HCT116 (cell line): ENCODE measurements at regions not wholly inside any gene's neighbourhood (a gene's known extent, or its start where the extent isn't known, plus 50 kb on each side); places are given as distances from the start of the nearest gene placed in this dataset.

Experiments
- ATAC-seq: fragments of 200-7000 bp; cut with Tn5 transposase; 2 replicates; pipeline ENCODE4 v1.9.1; 2020; ENCODE audit warnings: mild to moderate bottlenecking, moderate library complexity
- BruUV-seq: library from RNA; stranded (reverse); fragments of 400-500 nt; replicated peaks from 2 replicates; lab custom pipeline; 2021; lab: Mats Ljungman, UMichigan
- CTCF ChIA-PET: fragments of 300-600 bp; sonication (Branson Sonifier 250); formaldehyde crosslinking; loops from one replicate; lab custom pipeline; 2021; ENCODE audit warnings: antibody characterized with exemption; lab: Charles Lee
- POLR2A ChIA-PET: fragments of 300-600, 350-600 bp; sonication (Branson Sonifier 250); formaldehyde crosslinking; loops from one replicate; lab custom pipeline; 2021; ENCODE audit warnings: antibody characterized with exemption; lab: Charles Lee
- RAD21 ChIA-PET, 2 experiments: fragments of 300-600 bp; sonication (Branson Sonifier 250); formaldehyde crosslinking; loops; one replicate each; lab custom pipeline; 2023; ENCODE audit warnings: low total read pairs in 2 of 2; ENCODE audit not compliant: uncharacterized antibody in 2 of 2, unreplicated experiment in 2 of 2, low non-redundant PET in 1 of 2; lab: Charles Lee
- DNase-seq: peaks from one replicate; pipeline ENCODE4 v3.0.0-alpha.2; 2010; ENCODE audit warnings: low read depth, low spot score
- H2AFZ ChIP-seq: fragments of 200-600 bp; shearing (Covaris generic), sonication (generic); 2 replicates; pipeline ENCODE4 v1.6.1; 2017; ENCODE audit warnings: low read depth, mixed run types, mixed read lengths, antibody characterized with exemption, low read length; ENCODE audit not compliant: poor library complexity, severe bottlenecking
- H3K27ac ChIP-seq: 2 replicates; pipeline ENCODE4 v1.5.1; 2012; ENCODE audit warnings: low read depth, low read length
- H3K27me3 ChIP-seq: fragments of 200-600 bp; sonication (generic); 2 replicates; pipeline ENCODE4 v1.6.1; 2016; ENCODE audit warnings: mixed run types, low read length, mixed read lengths; ENCODE audit not compliant: insufficient read depth
- H3K36me3 ChIP-seq, 2 experiments: fragments of 200-500 bp in 1 of 2; fragments of 200-600 bp in 1 of 2; sonication (Bioruptor generic) in 1 of 2; sonication (generic) in 1 of 2; 2 replicates each; pipeline versions ENCODE4 v1.5.1 to v1.6.1; 2014 to 2016; ENCODE audit warnings: low read length in 2 of 2, inconsistent platforms in 1 of 2, mixed read lengths in 1 of 2, mixed run types in 1 of 2; ENCODE audit not compliant: insufficient read depth in 2 of 2, control insufficient read depth in 1 of 2
- H3K4me1 ChIP-seq, 2 experiments: fragments of 200-600 bp in 1 of 2; sonication (generic) in 1 of 2; 2 replicates each; pipeline versions ENCODE4 v1.5.1 to v1.6.1; 2012 to 2017; ENCODE audit warnings: low read length in 2 of 2, inconsistent platforms in 1 of 2, mild to moderate bottlenecking in 1 of 2, mixed read lengths in 1 of 2, mixed run types in 1 of 2, moderate library complexity in 1 of 2; ENCODE audit not compliant: insufficient read depth in 2 of 2, control insufficient read depth in 1 of 2
- H3K4me2 ChIP-seq: fragments of 200-600 bp; sonication (generic); 2 replicates; pipeline ENCODE4 v1.6.1; 2017; ENCODE audit warnings: mixed run types, low read length, mixed read lengths
- H3K4me3 ChIP-seq, 2 experiments: fragments of 200-600 bp in 1 of 2; sonication (generic) in 1 of 2; replicated peaks in 1 of 2; 2 replicates each; pipeline ENCODE4 v1.5.1; 2011 to 2016; ENCODE audit warnings: low read length in 2 of 2, control low read depth in 1 of 2, low read depth in 1 of 2, mild to moderate bottlenecking in 1 of 2, mixed read lengths in 1 of 2, mixed run types in 1 of 2
- H3K79me2 ChIP-seq: fragments of 200-600 bp; sonication (generic); 2 replicates; pipeline ENCODE4 v1.6.1; 2017; ENCODE audit warnings: mild to moderate bottlenecking, mixed run types, low read length, moderate library complexity, mixed read lengths; ENCODE audit not compliant: insufficient read depth
- H3K9ac ChIP-seq: fragments of 200-600 bp; sonication (generic); 2 replicates; pipeline ENCODE4 v1.6.1; 2016; ENCODE audit warnings: low read length, mixed read lengths
- H3K9me2 ChIP-seq: fragments of 200-600 bp; sonication (generic), shearing (Covaris generic); 2 replicates; pipeline ENCODE4 v1.6.1; 2017; ENCODE audit warnings: mixed run types, mild to moderate bottlenecking, moderate library complexity; ENCODE audit not compliant: insufficient read depth
- H3K9me3 ChIP-seq, 2 experiments: fragments of 200-500 bp in 1 of 2; fragments of 200-600 bp in 1 of 2; sonication (Bioruptor generic) in 1 of 2; sonication (generic) in 1 of 2; 2 replicates each; pipeline ENCODE4 v1.6.1; 2014 to 2017; ENCODE audit warnings: low read length in 2 of 2, mixed read lengths in 2 of 2, inconsistent platforms in 1 of 2, low read depth in 1 of 2, mild to moderate bottlenecking in 1 of 2, mixed run types in 1 of 2, moderate library complexity in 1 of 2; ENCODE audit not compliant: control insufficient read depth in 1 of 2, insufficient read depth in 1 of 2
- H4K20me1 ChIP-seq: fragments of 200-600 bp; sonication (generic), shearing (Covaris generic); 2 replicates; pipeline ENCODE4 v1.6.1; 2017; ENCODE audit warnings: mixed run types, mild to moderate bottlenecking, moderate library complexity; ENCODE audit not compliant: insufficient read depth
- ATF3 ChIP-seq: IDR thresholded peaks from 2 replicates; pipeline ENCODE4 v1.6.1; 2012
- CBX3 ChIP-seq: IDR thresholded peaks from 2 replicates; pipeline ENCODE4 v1.6.1; 2012; ENCODE audit warnings: low read depth
- ELF1 ChIP-seq: IDR thresholded peaks from 2 replicates; pipeline ENCODE4 v1.6.1; 2012; ENCODE audit warnings: low read depth, borderline replicate concordance
- EZH2 ChIP-seq: fragments of 200-600 bp; sonication (generic); IDR thresholded peaks from 2 replicates; pipeline ENCODE4 v1.6.1; 2017; ENCODE audit warnings: antibody characterized with exemption, mixed run types
- FOSL1 ChIP-seq: IDR thresholded peaks from 2 replicates; pipeline ENCODE4 v1.6.1; 2012; ENCODE audit warnings: low read depth
- JUND ChIP-seq: IDR thresholded peaks from 2 replicates; pipeline ENCODE4 v1.6.1; 2012
- POLR2A ChIP-seq: IDR thresholded peaks from 2 replicates; pipeline ENCODE4 v1.7.0; 2011; ENCODE audit warnings: borderline replicate concordance; ENCODE audit not compliant: insufficient read depth, insufficient read length; ENCODE audit errors: extremely low read depth
- POLR2AphosphoS5 ChIP-seq: IDR thresholded peaks from 2 replicates; pipeline ENCODE4 v1.6.1; 2011; ENCODE audit warnings: mild to moderate bottlenecking, low read depth, low read length, moderate library complexity
- RAD21 ChIP-seq: IDR thresholded peaks from 2 replicates; pipeline ENCODE4 v1.6.1; 2012; ENCODE audit warnings: low read depth, mild to moderate bottlenecking
- REST ChIP-seq: IDR thresholded peaks from 2 replicates; pipeline ENCODE4 v1.6.1; 2012; ENCODE audit warnings: low read depth
- SP1 ChIP-seq: IDR thresholded peaks from 2 replicates; pipeline ENCODE4 v1.6.1; 2012; ENCODE audit warnings: low read depth
- SRF ChIP-seq: IDR thresholded peaks from 2 replicates; pipeline ENCODE4 v1.6.1; 2012; ENCODE audit warnings: low read depth
- ZFX ChIP-seq: fragments of 450-650 bp; IDR thresholded peaks from 2 replicates; pipeline ENCODE4 v1.6.1; 2017
- ZNF274 ChIP-seq: fragments of 200-500 bp; sonication (Bioruptor generic); IDR thresholded peaks from 2 replicates; pipeline ENCODE4 v1.6.1; 2014; ENCODE audit warnings: mild to moderate bottlenecking, low read depth, low read length, inconsistent platforms
- intact Hi-C: fragments of 100-400 bp; cut with micrococcal nuclease; formaldehyde crosslinking; loops from 2 replicates; pipeline ENCODE4 v1.10.0; 2022
- TF ChIP-seq, protein P1 (sequence below), 3 experiments: fragments of 200-600 bp in 1 of 3; sonication (generic) in 1 of 3; IDR thresholded peaks in 2 of 3; conservative IDR thresholded peaks in 1 of 3; 2 replicates each; pipeline ENCODE4 v1.5.1; 2012 to 2017; ENCODE audit warnings: low read depth in 2 of 3, low read length in 2 of 3, antibody characterized with exemption in 1 of 3, borderline replicate concordance in 1 of 3, control low read depth in 1 of 3, mild to moderate bottlenecking in 1 of 3, mixed read lengths in 1 of 3, mixed run types in 1 of 3, moderate library complexity in 1 of 3; ENCODE audit not compliant: insufficient read depth in 1 of 3

DNA sequence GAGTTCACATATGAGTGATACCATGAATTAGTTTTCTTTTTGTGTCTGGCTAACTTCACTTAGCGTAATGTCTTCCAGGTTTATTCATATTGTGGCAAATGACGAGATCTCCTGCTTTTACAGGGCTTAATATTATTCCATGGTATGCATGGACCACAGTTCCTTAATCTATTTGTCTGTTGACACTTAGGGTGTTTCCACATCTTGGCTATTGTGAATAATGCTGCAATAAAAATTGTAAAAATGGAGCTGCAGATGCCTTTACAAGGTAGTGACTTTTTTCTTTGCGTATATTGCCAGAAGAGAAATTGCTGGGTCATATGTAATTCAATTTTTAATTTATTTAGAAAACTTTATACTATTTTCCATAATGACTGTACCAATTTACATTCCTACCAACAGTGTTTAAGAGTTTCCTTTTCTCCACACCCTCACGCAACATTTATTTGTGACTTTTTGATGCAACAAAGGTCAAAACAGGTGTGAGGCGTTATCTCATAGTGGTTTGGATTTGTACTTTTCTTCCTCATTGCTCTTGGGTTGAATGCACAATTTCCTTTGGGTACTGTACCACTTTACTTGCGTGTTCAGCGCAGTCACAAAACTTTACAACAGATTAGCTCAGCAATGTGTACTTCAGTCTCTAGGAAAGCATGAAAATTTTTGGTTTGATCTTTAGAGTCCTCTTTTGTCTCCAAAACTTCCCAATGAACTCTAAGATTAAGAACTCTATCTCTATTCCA, 240.8 kb downstream of the PPARGC1A start:
- ChIA-PET RAD21 (no interaction called here), CTCF (no interaction called here)
- BruUV-seq: no TSS peak

GRCh38 chr4:23635468-23635867, 254.4 kb downstream of the PPARGC1A start:
- no peaks in the 10 kb centered on the region for H3K79me2 ChIP-seq
- H2AFZ ChIP-seq: no peak overlapping the region
- POLR2A ChIA-PET: no interaction called here
- H4K20me1 ChIP-seq: no peaks in the 10 kb centered on the region
- H3K9me2 ChIP-seq: no peaks in the 10 kb centered on the region
- no peak overlapping the region for H3K4me3 ChIP-seq
- CTCF ChIA-PET: no interaction called here
- H3K9me3 ChIP-seq: peaks cover 18 to 19% of the 10 kb centered on the region in 2 experiments; a peak in 2 of 4 replicates
- no peak overlapping the region for H3K27ac ChIP-seq
- no peak for DNase-seq
- no peak for ATAC-seq
- H3K27me3 ChIP-seq: no peaks in the 10 kb centered on the region
- H3K4me2 ChIP-seq: no peak overlapping the region
- no peak overlapping the region for H3K9ac ChIP-seq
- BruUV-seq: no TSS peak
- RAD21 ChIA-PET: no interaction called here
- H3K4me1 ChIP-seq: no peaks in the 10 kb centered on the region
- intact Hi-C loops: no loop called here
- H3K36me3 ChIP-seq: no peaks in the 10 kb centered on the region
- TF ChIP-seq SP1 (no peak), EZH2 (no peak), POLR2AphosphoS5 (no peak), POLR2A (no peak), ZFX (no peak), REST (no peak), SRF (no peak), ATF3 (no peak), RAD21 (no peak), FOSL1 (no peak), ELF1 (no peak), JUND (no peak)
- TF ChIP-seq, protein P1, sequence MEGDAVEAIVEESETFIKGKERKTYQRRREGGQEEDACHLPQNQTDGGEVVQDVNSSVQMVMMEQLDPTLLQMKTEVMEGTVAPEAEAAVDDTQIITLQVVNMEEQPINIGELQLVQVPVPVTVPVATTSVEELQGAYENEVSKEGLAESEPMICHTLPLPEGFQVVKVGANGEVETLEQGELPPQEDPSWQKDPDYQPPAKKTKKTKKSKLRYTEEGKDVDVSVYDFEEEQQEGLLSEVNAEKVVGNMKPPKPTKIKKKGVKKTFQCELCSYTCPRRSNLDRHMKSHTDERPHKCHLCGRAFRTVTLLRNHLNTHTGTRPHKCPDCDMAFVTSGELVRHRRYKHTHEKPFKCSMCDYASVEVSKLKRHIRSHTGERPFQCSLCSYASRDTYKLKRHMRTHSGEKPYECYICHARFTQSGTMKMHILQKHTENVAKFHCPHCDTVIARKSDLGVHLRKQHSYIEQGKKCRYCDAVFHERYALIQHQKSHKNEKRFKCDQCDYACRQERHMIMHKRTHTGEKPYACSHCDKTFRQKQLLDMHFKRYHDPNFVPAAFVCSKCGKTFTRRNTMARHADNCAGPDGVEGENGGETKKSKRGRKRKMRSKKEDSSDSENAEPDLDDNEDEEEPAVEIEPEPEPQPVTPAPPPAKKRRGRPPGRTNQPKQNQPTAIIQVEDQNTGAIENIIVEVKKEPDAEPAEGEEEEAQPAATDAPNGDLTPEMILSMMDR (IDR thresholded peaks at IDR 0.05 in 2 of 3, conservative IDR thresholded peaks at IDR 0.05 in 1 of 3; ENCODE audit: borderline replicate concordance in 1 of 3, insufficient read depth in 1 of 3, low read depth in 2 of 3, low read length in 2 of 3): no peak

More for the DNA sequence above, 240.8 kb downstream of the PPARGC1A start:
- no peaks in the 10 kb centered on the region for H3K27me3 ChIP-seq
- DNase-seq: no peak
- H3K9me3 ChIP-seq: peaks cover 4 to 8% of the 10 kb centered on the region in 2 experiments; a peak in 2 of 4 replicates
- no peak for ATAC-seq
- POLR2A ChIA-PET: no interaction called here
- TF ChIP-seq CBX3: no peak
- TF ChIP-seq SRF: no peak
- no peak for TF ChIP-seq ZNF274
- TF ChIP-seq FOSL1: no peak
- no peaks in the 10 kb centered on the region for H3K79me2 ChIP-seq
- intact Hi-C loops: no loop called here
- H3K36me3 ChIP-seq: no peaks in the 10 kb centered on the region
- no peak overlapping the region for H3K9ac ChIP-seq
- H4K20me1 ChIP-seq: no peaks in the 10 kb centered on the region
- no peaks in the 10 kb centered on the region for H3K4me1 ChIP-seq
- H3K4me2 ChIP-seq: no peak overlapping the region
- no peak overlapping the region for H3K4me3 ChIP-seq
- no peaks in the 10 kb centered on the region for H3K9me2 ChIP-seq
- H2AFZ ChIP-seq: no peak overlapping the region
- H3K27ac ChIP-seq: no peak overlapping the region
